GM21717 (cell line): ENCODE measurements at regions not wholly inside any gene's neighbourhood (a gene's known extent, or its start where the extent isn't known, plus 50 kb on each side); places are given as distances from the start of the nearest gene placed in this dataset.
"Not testable (repeated sequence)": the region's sequence is repeated elsewhere in the genome, so short reads cannot be mapped to it uniquely, and the experiment has no call there.

Experiments
- ATAC-seq: cut with Tn5 transposase; IDR thresholded peaks from one replicate; pipeline ENCODE4 v1.9.1; 2021; ENCODE audit warnings: mild to moderate bottlenecking, moderate library complexity; ENCODE audit not compliant: unreplicated experiment

DNA sequence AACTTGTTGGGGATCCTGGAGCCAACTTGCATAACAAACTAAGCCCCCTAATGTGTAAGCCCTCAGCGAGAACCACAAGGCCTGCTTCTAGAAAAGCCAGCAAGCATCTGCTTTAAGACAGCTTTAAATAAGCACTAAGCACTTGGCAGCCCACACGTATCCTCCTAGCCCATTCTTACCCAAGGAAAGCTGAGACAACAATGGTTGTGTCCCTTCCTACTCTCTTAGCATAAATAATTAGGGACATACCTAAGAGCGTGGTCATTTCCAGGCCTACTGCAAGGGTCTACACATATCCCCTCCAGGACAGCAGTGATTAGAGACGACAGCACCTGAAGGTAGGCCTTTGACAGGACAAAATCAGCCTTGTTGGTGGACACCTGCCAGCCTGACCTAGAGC is 322.8 kb upstream of the PPARGC1A start:
- ATAC-seq = no peak

DNA sequence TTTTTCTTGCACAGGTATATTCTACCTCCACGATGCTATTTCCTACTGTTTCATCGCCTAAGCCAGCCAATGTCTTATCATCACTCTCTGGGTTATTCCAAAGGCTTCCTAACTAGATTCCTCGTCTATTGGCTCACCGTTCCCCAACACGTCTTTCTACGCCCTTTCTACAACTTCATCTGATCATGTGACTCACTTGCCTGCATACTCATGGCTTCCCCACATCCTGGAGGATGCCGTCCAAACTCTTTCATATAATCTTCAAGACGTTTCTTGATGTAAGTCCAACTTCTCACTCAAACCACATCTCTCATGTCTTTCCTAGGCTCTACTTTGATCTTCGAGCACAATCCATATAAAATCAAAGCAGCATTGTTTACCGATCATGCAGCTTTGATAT is 322.0 kb upstream of the PPARGC1A start:
- no peak for ATAC-seq

DNA sequence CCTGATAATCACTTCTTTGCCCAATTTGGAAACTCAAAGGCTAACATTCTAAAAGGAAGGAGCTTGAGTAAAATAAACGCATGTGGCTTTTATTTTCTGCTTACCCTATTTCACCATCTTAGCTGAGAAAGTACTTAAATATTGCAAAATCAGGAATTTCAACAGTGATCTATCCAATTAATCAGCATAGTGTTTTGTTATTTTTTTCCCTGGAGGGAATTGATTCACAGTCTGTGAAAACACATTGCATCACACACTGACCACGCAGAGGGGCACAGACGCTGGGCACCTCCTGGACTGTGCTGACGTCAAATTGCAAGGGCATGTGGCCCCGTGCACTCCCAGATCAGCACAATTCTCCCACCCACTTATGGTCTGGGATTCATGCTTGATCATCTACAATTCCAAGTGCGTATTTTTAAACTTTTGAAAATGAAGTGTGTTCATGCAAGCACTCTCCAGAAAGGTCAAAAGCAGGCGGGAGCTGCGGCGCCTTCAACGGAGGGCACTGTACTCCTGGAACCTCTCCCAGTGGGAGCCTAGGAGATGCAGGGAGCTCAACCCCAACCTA is 320.6 kb upstream of the PPARGC1A start:
- no peak for ATAC-seq

DNA sequence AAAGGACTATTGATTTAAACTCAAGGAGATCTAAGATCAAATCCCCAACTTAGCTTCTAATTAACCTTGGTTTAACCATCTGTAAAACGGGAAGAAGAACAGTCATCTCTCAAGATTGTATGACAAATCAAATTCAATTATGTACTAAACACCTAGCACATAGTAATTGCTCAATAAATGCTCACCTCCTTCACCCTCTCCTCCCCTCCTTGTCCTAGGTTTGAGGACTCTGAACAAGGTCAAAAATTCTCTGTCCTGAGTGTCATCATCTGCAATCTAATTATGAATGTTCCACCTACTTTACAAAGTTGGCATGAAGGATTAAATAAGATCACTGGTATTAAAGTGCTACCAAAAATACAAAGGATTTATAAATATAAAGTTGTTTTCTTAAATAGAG is 320.1 kb upstream of the PPARGC1A start:
- no peak for ATAC-seq

DNA sequence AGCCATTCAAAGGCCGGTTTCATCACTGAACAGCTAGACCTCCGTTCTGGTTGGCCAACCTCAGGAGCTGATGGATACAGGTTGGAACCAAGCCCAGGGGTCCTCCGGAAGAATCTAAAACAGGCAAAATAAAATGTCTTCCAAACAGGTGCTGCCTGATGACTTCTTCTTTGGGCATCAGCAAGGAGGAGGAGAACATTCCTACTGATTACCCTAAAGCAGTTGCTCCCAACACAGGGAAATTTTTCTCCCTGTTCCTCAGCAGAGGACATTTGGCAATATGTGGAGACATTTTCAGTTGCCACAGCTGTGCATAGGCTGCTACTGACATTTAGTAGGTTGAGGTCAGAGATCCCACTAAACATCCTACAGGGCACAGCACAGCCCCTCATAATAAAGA is 319.3 kb upstream of the PPARGC1A start:
- no peak for ATAC-seq

DNA sequence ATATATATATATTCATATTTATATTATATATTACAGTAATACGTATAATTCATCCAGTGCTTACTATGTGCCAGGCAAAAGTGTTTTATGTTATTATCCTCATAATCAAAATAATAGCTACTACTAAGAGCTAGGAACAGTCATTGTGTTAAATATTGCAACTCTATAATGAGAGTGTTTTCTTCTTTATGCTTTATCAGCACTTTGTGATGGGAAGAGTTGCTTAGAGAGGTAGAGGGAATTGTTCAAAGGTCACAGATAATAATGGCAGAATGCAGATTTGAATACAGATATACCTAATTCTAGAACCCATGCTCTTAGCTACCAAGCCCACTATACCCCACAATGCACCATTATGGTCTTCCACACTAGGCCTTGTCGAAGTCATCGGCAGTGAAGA is 318.8 kb upstream of the PPARGC1A start:
- no peak for ATAC-seq

DNA sequence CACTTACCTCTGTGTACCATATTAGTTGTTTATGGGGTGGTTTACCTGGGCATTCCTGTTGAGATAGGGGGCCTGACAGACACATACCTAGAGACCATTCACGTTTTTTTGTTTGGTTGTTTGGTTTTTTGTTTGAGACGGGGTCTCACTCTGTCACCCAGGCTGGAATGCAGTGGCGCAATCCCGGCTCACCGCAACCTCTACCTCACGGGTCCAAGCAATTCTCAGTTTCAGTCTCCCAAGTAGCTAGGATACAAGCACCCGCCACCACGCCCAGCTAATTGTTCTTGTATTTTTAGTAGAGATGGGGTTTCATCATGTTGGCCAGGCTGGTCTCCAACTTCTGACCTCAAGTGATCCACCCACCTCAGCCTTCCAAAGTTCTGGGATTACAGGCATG is 314.9 kb upstream of the PPARGC1A start:
- not testable (repeated sequence) for ATAC-seq

DNA sequence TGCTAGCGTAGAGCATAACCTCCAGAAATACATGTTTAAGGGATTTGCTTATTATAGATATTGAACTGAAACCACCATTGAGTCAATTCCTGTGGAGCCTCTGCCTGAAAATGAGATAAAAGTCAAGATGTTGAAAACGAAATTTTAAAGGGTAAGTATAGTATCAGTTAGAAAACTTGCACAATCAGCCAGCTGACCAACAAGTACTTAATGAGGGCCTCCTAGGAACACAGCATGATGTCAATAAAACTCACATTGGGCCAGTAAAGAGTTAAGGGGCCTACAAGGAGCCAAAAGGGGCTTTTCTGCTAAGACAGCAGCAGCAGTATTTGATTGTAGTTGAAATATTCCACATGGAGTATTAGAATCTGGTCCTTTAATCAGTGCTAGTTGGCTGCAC is 314.1 kb upstream of the PPARGC1A start:
- no peak for ATAC-seq

DNA sequence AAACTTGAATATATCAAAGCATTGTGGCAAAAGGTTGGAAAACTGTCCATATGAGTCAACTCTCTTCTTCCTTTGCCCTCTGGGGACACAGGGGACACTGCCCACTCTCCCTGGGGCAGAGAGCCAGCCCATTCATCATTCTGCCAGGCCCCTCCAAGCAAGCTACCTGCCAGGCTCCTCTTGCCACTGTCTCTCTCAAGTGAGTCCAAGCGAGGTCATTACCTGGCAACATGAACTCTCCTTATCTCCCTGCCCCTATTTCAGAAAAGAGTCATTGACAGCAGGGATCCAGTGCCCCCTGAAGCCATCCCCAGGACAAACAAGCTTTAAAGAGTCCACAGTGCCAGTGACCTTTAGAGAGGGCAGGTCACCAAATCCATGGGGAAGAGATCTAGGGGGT is 312.7 kb upstream of the PPARGC1A start:
- no peak for ATAC-seq

DNA sequence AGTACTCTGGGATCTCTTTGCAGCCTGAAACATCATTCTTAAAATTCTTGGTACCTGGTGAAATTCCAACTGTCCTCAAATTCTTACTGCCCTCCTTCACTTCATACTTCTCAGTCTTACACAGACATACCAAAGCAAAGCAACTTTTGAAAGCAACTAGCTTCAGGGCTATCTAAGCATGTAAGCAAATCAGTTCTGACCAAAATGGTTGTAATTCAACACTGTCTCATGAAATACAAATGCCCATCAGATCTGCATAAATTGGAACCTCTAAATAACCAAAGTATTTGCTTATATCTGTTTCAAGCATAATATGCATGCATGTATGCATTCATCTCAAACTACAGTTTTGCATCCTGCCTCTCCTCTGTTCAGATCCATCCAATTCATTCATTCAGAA is 308.1 kb upstream of the PPARGC1A start:
- no peak for ATAC-seq

DNA sequence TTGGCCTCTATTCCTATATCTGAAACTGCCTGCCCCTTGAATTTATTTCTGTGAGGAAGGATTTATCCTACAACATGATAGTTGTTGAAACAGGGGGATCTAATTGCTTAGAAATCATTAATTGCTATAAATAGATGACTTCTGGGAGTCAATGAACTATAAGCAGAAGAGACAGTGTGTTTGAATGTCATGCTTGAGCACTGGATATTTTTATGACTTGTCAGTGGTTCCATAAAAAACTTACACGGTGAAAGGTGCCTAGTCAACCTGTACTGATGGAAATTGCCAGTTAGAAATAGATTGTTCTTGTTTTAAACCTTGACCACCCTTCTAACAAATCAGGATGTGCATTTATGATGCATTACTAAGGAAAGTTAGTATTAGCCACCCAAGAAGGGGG is 306.9 kb upstream of the PPARGC1A start:
- no peak for ATAC-seq

DNA sequence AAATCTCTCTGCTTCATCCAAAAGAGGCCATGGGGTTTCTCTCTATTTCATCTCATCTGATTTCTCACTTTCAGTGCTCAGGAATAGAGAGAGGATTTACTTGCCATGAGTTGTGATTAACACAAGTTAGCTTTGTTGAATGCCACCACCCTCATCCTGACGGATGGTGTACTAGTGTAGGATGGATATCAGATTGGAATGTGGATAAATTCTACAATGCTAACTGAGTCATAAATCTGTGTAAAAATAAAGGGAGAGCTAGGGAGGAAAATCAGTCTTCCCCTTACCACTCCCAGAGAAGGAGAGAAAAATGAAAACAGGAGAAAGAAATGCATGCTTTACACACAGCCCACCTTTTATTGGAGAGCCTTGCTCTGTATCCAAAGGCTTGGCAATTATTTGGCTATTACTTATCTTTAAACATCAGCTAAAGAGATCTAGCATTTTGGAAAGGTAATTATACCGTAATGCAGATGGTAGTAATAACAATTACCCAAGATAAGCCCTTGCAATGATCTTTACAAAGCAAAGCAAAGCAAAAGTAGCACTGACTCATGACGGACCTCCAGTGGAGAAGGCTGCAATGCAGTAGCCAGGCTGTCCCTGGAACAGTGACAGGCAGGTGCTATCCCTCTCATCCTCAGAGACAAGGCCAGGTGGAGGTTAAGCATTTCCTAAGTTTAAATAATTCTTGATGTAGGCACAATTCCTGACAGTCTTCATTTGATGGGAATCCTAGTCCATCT is 306.3 kb upstream of the PPARGC1A start:
- no peak for ATAC-seq

DNA sequence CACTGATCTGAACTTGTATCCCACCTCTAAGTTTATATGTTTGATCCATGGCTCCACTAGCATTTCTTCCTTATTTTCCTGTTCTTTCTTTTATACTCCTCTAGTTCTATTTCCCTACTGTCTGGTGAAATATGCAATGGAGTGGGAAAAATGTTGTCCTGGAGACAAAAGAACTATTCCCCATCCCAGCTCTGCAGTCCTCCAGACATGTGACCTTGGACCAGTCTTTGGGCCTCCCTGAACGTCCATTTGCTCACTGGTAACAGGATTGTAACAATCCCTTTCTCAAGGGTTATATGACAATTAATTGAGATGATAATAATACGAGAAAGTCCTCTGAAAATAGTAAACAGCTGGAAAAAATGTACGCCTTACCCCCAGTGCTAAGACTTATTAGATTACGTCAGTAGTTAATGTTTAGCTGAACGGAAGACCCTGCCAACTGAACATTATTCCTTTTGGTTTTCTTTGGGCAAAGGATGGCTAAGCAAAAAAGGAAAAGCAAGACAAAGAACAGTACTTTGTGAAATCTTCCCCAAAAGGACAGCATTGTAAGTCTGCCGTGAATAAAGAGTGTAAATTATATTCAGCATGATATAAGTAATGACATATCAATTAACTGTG is 302.3 kb upstream of the PPARGC1A start:
- ATAC-seq = no peak

DNA sequence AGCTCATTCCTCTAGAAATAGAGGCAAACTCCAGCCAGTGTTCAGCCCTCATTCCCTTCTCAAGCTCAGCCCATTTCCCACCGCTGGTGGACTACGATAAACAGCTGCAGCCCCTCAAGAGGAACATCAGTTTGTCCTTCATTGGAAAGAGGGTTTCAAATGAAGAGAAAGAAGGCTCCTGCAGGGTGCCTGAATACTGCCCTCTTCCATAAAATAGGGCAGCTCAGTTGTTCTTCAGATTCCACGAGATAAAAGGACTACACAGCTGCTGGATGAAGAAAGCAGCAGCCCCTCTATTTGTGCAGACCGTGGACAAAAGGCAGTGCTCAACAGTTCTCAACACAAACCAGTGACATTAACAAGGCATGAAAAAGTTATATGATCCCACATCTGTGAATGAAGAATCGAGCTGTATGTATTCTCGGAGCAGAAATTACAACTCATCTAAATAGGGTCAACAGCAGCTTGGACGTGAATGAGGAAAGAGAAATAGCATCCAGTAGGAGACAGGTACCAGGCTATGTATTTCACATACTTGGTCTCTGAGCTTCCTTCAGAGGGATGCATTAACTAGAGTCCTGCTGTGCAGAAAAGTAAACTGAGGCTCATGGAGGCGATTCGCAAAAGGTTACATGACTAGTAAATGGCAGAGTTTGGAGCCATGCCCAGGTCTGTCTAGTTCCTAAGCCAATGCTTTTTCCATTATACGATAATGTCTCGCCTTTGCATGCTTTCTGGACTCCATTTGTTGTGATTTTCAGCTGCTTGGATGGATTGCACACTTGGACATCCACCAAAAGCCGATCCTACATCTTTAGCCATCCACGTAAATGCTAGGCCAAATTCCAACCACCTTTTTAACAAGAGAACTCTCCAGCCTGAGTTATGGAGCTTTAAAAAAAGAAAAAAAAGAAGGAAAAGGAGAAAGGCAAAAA is 301.2 kb upstream of the PPARGC1A start:
- ATAC-seq = no peak

DNA sequence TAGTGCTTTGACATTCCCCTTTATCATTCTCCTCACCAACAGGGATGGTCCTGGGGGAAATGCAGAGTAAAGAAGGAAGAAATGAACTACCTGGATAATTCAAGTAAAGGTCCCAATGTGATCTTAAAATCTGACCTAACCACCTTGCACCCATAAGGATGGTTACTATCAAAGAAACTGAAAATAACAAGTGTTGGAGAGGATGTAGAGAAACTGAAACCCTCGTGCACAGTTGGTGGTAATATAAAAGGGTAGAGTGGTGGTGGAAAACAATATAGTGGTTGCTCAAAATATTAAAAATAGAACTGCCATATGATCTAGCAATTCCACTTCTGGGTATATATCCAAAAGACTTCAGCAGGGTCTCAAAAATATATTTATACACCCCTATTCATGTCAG is 298.6 kb upstream of the PPARGC1A start:
- ATAC-seq = no peak

DNA sequence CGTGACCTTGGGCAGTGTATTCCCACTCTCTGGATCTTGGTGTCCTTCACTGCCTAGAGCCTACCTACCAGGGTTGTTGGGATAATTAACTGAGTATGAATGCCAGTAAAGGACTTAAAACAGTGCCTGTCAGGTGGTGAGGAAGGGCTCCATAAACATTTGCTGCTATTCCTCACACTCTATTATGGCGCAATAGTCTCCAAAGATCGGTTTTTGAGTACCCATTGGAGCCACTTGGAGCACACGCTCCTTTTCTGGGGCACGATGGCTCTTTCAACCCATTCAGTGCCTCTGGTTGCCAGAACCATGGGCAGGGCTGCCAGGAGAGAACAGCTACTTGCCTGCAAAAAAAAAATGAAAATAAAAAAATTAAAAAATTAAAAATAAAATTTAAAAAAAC is 296.6 kb upstream of the PPARGC1A start:
- ATAC-seq = no peak

DNA sequence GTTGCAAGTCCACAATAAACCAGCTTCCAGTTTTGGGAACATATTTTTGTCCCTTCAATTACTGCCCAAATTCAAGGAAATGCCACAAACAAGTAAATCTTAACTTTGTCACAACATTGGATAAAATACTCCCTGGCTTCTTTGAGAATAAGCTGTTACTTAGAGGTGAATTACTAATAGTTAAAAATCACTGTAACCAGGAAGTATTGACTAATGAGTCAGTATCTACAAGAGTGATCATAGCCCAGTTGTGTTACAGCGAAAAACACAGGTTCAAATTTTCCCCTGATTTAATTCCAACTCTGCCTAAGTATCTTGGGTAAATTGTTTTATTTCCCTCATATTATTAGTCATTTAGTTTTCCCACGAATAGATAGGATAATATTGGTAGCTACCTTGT is 291.2 kb upstream of the PPARGC1A start:
- no peak for ATAC-seq

DNA sequence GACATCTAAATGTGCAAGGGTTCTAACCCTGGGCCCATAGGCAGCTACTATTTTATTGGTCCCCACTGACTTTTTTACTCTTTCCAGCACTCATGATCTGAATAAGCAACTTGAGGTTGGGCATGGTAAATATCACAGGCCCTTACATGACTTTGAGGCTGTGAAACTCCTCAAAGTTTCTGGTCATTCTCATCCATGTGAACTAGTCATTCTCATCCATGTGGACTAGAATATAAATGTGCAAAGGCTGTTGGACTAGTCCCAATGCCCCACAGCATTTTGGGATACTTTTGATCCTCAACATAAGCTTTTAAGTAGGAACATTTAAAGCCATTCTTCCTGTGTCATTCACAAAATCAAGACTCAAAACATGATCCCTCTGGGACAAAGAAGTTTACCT is 290.7 kb upstream of the PPARGC1A start:
- ATAC-seq = no peak

DNA sequence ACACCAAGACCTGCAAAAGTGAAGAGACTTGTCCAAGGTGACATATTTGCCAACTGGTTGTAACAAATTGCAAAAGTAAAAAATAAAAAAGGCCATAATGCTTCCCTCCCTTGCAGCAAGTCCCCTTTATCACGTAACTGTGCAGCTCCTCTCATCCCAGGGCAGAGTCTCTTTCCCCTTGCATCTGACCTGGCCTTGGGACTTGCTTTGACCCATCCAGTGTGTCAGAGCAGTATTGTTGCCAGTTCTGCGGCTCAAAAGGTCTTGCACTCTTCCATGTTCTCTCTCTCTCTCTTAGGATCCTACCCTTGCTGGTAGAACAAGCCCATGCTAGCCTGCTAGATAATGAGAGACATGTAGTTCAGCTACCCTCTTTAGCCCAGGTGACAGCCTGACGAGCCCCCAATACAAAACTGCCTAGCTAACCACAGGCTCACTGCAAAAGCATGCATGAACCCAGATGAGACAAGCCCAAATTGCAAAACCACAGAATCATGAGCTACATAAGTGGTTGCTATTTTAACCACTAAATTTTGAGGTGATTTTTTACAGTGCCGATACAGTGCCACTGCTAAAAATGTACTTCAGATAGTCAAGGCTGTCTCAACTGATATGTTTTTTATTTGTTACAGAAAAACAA is 289.5 kb upstream of the PPARGC1A start:
- ATAC-seq = no peak

DNA sequence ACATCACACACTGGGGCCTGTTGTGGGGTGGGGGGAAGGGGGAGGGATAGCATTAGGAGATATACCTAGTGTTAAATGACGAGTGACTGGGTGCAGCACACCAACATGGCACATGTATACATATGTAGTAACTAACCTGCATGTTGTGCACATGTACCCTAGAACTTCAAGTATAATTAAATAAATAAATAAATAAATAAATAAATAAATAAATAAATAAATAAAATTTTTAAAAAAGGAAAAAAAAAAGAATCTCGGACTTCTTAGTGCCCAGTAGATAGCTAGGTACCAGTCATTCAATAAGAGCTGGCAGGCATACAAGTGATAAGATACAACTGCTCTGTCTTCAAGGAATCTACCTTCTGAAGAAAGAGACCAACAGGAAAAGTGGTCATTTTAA is 287.6 kb upstream of the PPARGC1A start:
- ATAC-seq = not testable (repeated sequence)

DNA sequence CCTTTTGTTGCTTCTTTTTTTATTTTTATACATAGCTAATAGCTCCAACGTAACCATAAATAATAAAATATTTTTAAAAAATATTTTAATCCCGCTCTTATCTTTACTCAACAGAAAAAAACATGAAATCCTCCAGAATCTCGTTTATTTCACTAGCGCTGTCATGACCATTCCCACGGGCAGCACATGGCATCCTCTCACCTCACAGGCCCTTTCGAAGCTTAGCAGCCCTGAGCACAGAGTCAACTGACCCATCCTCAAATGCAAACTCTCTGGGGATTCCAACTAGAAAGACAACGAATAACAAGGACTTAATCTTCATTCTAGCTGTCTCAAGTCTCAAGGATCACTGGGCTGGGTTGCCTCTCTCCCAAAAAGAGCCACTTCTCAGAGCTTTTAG is 285.9 kb upstream of the PPARGC1A start:
- ATAC-seq = no peak
